Ishikawa (cell line): ENCODE measurements at regions not wholly inside any gene's neighbourhood (a gene's known extent, or its start where the extent isn't known, plus 50 kb on each side); places are given as distances from the start of the nearest gene placed in this dataset.

ENCODE experiments used
- CEBPB ChIP-seq: IDR thresholded peaks from 2 replicates; pipeline ENCODE4 v1.6.1; 2012
- EGR1 ChIP-seq: IDR thresholded peaks from 2 replicates; pipeline ENCODE4 v1.6.1; 2012
- RAD21 ChIP-seq: IDR thresholded peaks from 2 replicates; pipeline ENCODE4 v1.6.1; 2012; ENCODE audit warnings: low read depth
- ZBTB7A ChIP-seq: IDR thresholded peaks from 2 replicates; pipeline ENCODE4 v1.6.1; 2012; ENCODE audit warnings: low read depth
- TF ChIP-seq, protein P1 (sequence below): IDR thresholded peaks from 2 replicates; pipeline ENCODE4 v1.6.1; 2012; ENCODE audit warnings: low read depth, mild to moderate bottlenecking
- TF ChIP-seq, protein P2 (sequence below): IDR thresholded peaks from 2 replicates; pipeline ENCODE4 v1.6.1; 2012

DNA sequence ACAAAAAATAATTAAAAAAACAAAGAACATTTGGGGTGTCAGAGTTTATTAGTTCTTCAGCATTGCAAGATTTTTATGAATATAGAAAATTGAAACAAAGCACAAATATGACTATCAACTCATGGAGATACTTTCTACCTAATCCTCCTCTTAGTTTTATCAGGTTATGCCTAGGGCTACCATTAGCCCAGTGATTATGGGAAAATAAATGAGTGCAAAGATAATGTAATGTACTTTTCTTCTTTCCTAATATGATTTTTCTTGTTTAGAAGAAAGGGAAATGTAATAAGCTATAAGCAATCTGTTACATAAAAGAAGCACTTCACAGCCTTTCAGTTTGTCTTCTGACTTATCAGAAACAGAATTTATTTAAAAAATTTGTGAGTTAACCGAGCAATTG lies 676.8 kb downstream of the SORCS1 start:
- TF ChIP-seq EGR1 (no peak), RAD21 (no peak), CEBPB (no peak), ZBTB7A (no peak)
- TF ChIP-seq, protein P1, sequence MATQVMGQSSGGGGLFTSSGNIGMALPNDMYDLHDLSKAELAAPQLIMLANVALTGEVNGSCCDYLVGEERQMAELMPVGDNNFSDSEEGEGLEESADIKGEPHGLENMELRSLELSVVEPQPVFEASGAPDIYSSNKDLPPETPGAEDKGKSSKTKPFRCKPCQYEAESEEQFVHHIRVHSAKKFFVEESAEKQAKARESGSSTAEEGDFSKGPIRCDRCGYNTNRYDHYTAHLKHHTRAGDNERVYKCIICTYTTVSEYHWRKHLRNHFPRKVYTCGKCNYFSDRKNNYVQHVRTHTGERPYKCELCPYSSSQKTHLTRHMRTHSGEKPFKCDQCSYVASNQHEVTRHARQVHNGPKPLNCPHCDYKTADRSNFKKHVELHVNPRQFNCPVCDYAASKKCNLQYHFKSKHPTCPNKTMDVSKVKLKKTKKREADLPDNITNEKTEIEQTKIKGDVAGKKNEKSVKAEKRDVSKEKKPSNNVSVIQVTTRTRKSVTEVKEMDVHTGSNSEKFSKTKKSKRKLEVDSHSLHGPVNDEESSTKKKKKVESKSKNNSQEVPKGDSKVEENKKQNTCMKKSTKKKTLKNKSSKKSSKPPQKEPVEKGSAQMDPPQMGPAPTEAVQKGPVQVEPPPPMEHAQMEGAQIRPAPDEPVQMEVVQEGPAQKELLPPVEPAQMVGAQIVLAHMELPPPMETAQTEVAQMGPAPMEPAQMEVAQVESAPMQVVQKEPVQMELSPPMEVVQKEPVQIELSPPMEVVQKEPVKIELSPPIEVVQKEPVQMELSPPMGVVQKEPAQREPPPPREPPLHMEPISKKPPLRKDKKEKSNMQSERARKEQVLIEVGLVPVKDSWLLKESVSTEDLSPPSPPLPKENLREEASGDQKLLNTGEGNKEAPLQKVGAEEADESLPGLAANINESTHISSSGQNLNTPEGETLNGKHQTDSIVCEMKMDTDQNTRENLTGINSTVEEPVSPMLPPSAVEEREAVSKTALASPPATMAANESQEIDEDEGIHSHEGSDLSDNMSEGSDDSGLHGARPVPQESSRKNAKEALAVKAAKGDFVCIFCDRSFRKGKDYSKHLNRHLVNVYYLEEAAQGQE: no peak
- TF ChIP-seq, protein P2, sequence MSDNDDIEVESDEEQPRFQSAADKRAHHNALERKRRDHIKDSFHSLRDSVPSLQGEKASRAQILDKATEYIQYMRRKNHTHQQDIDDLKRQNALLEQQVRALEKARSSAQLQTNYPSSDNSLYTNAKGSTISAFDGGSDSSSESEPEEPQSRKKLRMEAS: no peak
